Sigmoid colon (tissue), 4 donors: ENCODE measurements at regions not wholly inside any gene's neighbourhood (a gene's known extent, or its start where the extent isn't known, plus 50 kb on each side); places are given as distances from the start of the nearest gene placed in this dataset.

ENCODE experiments used
- EP300 ChIP-seq, 4 donors: sonication (generic); formaldehyde crosslinking; IDR thresholded peaks; one replicate each; pipeline ENCODE4 v1.6.1; 2017; ENCODE audit warnings: antibody characterized with exemption in 4 of 4
- POLR2A ChIP-seq, 2 donors: fragments of 450-650 bp; IDR thresholded peaks; one replicate each; pipeline ENCODE4 v1.6.1; 2016; ENCODE audit warnings: antibody characterized with exemption in 2 of 2, mild to moderate bottlenecking in 2 of 2, moderate library complexity in 2 of 2
- POLR2AphosphoS5 ChIP-seq, 4 donors: sonication (generic); formaldehyde crosslinking; IDR thresholded peaks; one replicate each; pipeline ENCODE4 v1.6.1; 2017; ENCODE audit warnings: antibody characterized with exemption in 4 of 4
- TF ChIP-seq, protein P1 (sequence below), 4 experiments: fragments of 450-650 bp in 3 of 4; fragments of 200-600 bp in 1 of 4; IDR thresholded peaks; one replicate each; pipeline ENCODE4 v1.5.1; 2016 to 2019; ENCODE audit warnings: antibody characterized with exemption in 4 of 4, mild to moderate bottlenecking in 3 of 4, moderate library complexity in 2 of 4

DNA sequence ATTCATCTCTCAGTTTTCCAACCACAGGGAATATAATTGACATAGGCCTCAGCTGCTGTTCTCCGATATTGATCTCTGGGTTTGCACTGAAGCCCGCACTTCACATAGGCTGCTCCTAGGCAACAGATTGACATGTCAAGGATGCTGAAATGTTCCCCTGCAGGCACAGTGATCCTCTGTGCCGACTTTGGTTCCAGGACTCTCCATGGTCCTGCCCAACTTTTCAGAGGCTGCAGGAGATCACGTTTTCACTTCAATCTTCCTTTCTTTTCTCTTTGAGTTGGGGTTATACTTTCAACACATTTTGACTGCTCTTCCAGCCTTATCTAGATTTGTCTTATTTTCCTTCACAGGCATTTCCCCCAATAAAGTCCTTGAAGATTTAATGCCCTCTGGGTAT, 1361.0 kb downstream of the DSC3 start:
- TF ChIP-seq, protein P1, sequence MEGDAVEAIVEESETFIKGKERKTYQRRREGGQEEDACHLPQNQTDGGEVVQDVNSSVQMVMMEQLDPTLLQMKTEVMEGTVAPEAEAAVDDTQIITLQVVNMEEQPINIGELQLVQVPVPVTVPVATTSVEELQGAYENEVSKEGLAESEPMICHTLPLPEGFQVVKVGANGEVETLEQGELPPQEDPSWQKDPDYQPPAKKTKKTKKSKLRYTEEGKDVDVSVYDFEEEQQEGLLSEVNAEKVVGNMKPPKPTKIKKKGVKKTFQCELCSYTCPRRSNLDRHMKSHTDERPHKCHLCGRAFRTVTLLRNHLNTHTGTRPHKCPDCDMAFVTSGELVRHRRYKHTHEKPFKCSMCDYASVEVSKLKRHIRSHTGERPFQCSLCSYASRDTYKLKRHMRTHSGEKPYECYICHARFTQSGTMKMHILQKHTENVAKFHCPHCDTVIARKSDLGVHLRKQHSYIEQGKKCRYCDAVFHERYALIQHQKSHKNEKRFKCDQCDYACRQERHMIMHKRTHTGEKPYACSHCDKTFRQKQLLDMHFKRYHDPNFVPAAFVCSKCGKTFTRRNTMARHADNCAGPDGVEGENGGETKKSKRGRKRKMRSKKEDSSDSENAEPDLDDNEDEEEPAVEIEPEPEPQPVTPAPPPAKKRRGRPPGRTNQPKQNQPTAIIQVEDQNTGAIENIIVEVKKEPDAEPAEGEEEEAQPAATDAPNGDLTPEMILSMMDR (IDR thresholded peaks at IDR 0.05), result no peak
- TF ChIP-seq POLR2A (IDR thresholded peaks at IDR 0.05), result no peak
- no peak for TF ChIP-seq POLR2AphosphoS5 (IDR thresholded peaks at IDR 0.05)
- no peak for TF ChIP-seq EP300 (IDR thresholded peaks at IDR 0.05)
